HG03060 (cell line): ENCODE measurements at regions not wholly inside any gene's neighbourhood (a gene's known extent, or its start where the extent isn't known, plus 50 kb on each side); places are given as distances from the start of the nearest gene placed in this dataset.

ENCODE experiments used
- ATAC-seq: cut with Tn5 transposase; IDR thresholded peaks from one replicate; pipeline ENCODE4 v1.9.1; 2021; ENCODE audit warnings: low read depth, moderate number of reproducible peaks; ENCODE audit not compliant: unreplicated experiment

- no peak for ATAC-seq
Measured at GRCh38 chr2:164187121-164187520, 434.2 kb downstream of the GRB14 start.

DNA sequence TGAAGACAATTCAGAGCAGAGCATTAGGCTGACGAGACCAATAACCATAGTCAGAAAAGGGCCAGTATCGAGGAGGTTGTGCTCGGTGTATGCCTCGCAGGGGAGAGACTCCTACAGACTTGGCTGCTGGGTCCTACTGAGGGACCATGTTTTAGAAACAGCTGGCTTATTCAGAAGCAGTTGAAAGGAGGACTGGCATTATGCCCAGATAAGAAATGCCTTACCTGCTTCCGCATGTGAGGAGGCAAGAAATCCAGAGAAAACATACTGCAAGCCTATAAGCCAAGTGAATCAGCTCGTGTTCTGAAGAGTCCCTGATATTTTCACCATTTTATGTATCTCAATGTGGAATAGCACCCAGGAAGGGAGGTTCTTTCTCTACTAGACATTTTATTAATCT is 434.7 kb downstream of the GRB14 start:
- ATAC-seq = no peak

DNA sequence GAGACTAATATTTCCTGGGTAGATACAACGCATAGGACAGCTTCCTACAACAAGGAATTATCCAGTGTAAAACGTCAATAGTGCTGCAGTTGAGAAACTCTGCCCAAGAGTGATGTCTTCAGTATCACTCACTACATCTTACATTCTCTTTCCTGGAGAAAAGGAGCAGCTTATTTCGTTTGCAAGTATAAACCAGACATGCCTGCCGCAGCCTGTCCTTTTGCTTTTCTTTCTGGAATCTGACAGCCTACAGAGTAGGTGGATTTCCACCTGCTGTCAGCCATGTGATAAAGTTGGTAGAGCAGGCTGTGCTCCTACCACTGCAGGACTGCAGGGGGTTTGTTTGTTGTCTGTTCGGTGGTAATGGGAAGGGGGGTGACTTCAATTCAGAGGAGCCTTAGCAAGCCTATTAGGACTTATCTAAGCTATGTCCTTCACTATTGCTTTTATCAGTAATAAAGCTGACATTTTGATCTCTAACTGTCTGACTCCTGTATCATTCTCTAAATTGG is 439.1 kb downstream of the GRB14 start:
- ATAC-seq = no peak

DNA sequence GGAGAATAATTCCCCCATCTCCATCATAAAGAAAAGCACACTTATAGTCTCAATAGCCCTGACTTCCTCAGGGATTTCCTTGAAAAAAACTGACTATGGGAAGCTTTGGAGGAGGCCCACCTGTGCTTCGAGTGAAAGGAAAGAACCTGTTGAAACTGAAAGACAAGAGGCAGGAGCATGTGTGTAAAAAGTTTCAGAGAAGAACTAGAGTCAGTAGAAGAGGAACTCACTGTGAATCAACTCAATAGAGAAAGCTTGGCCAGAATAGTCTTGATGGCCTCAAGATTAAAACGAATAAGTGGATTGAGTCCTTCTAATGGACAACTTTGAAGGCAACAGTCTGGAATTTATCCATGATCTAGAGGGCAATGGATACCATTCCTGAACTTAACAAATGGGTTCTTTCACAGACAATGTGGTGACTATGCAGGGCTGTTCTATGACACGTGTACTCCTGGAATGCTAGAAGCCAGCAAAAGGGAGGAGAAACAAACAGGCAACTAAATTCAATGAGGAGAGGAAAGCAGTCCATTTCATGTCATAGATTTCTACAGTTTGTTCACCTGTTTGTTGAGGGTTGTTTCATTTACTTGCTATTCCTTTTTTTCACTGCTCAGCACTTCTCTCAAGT is 442.3 kb downstream of the GRB14 start:
- ATAC-seq = no peak

DNA sequence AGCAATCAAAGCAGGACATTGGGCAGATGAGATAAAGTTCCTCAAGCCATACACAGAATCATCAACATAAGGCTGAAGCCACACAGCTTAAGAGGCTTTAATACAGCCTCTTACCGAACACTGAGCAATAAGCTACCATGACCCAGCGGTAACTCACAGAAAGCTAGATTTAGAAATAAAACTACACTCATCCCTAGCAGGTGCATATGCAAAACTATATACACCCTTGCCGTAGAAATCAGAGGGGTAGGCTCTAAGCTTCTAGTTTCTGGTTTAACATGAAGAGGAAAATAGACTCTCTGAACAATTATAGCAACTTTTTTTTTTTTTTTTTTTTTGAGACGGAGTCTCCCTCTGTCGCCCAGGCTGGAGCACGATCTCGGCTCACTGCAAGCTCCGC is 428.8 kb upstream of the FIGN start:
- ATAC-seq = no peak

DNA sequence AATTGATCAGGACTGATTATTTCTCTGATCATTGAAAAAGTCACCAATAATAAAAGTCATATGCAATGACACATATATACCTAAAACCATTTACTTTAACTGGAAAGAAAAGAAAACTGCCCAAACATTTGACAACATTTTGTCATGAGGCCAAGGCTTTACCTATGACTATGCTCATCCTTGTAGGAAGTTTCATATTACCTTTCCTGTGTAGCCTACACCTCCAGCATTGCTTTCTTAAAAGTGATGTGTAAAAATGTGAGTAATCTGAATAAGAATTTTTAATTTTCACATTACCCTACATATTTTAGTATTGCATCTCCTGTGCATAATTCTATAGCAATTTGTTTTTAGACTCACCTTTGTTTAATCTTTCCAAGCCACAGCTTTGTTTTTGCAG is 419.8 kb upstream of the FIGN start:
- ATAC-seq = no peak

DNA sequence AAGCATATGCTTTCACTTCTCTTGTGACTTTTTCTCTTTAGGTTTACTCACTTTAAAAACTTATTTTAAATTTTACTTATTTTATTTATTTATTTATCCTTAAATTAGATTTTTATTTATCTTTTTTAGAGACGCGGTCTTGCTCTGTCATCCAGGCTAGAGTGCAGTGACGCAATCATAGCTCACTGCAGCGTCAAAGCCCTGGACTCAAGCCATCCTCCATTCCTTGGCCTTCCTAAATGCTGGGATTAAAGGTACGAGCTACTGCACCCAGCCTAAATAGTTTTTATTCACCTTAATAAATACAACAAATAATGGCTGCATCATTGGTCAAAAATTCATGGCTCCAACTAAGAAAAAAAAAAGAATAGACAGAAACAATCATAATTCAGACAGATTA is 415.7 kb upstream of the FIGN start:
- no peak for ATAC-seq

DNA sequence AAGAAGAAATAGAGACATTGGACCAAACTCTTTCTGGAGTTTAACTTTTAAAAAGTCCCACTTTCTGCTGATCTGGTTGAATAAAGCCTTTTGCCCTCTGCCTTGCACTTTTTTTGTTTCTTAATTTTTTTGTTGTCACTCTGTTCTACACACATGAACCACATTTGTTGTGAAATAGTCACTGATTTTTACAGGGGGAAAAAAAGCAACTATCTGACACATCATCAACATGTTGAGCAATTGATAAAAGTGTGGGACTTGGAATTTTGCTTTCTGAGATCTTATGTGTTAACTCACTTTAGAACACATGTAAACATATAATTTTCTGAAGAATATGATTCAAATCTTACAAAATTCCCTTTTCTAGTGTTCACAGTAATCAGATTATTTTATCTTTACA is 414.8 kb upstream of the FIGN start:
- no peak for ATAC-seq

GRCh38 chr2:164146441-164146840 is 410.6 kb upstream of the FIGN start:
- no peak for ATAC-seq

GRCh38 chr2:164145093-164145987 is 409.5 kb upstream of the FIGN start:
- no peak for ATAC-seq

DNA sequence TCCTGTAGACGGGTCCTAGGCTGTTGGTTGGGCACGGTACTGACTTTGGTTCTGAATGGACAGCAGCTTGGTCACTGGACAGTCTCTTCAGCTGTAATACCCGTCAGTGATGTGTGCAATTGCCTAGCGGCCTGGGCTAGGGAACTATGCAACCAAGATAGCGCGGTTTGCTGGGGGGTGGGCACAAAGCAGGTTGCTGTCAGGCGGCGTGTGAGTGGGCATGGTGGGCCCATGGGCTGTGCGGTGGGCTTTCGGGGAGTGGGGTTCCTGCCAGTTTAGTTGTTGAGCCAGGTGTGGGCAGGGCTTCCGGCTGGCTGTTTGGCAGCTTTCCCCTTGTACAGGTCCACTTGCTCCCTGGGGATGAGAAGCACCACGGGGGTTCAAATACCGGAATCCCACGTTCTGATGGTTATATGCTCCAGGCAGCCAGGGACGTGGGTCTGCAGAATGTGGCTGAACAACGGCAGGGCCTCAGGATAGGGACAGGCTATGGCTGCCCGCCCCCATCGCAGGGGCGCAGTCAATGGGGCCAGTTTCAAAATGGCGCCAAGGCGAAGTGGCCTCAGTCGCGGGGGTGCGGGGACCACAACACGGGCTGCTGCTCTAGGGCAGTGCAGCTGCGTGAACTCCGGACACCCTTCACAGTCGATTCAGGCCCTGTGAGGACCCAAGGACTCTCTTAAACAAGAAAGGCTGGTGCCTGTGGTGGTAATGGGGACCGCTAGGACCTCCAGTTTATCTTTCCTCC is 407.5 kb upstream of the FIGN start:
- ATAC-seq = no peak

DNA sequence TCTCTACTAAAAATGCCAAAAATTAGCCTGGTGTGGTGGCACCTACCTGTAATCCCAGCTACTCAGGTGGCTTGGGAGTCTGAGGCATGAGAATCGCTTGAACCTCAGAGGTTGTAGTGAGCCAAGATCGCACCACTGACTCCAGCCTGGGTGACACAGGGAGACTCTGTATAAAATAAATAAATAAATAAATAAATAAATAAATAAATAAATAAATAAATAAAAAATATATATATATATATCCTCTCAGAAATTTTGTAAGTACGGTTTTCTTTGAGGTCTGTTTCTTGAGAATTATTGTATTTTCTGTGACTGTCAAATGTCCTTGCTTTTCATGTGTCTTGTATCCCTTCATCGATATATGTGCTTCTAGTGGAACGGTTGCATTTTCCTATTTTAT is 406.9 kb upstream of the FIGN start:
- ATAC-seq = no peak

DNA sequence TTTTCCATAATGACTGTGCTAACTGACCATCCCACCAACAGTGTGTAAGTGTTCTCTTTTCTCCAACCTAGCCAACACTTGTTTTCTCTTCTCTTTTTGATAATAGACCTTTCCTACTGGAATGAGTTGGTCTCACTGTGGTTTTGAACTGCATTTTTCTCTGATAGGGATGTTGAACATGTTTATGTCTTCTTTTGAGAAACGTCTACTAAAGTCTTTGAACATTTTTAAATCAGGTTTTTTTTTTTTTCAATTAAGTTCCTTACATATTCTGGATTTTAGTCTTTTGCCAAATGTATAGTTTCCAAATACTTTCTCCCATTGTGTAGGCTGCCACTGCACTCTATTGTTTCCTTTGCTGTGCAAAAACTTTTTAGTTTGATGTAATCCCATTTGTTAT is 405.5 kb upstream of the FIGN start:
- no peak for ATAC-seq

DNA sequence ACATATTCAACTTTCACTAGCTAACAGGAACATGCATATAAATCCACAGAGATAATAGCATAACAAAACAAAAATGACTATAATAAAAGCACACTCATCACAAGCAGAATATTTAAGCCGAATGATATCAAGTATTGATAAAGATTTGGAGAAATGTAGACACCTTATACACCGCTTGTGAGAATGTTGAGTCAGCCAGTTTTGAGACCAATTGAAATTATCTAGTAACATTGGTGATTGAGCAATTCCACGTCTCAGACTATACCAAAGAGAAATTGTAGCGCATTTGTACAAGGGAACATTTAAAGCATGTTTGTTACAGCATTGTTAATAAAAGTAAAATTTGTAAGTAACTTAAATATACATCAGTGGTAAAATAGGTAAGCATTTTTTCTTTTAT is 402.9 kb upstream of the FIGN start:
- no peak for ATAC-seq

DNA sequence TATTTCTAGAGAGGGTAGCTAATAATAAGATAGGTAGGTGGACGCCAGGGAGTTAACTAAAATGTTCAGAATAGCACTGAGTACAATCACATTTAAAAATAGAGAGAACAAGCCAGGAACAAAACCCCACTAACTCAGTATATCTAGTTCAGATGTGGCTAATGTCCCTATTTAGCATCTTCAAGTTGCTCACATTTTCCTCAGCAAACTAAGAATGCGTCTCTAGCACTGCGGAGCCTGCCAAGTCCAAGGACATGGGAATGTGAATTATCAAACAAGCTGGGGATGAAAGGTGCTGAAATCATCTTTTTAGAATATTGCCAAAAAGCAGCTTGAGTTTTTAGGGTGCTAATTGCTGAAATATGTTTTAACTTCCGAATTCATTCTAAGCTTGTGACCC is 398.5 kb upstream of the FIGN start:
- no peak for ATAC-seq

GRCh38 chr2:164127971-164128527 is 392.2 kb upstream of the FIGN start:
- ATAC-seq = no peak

GRCh38 chr2:164126960-164127660 is 391.3 kb upstream of the FIGN start:
- ATAC-seq = no peak

- ATAC-seq = no peak
Measured at GRCh38 chr2:164115806-164116205, 380.0 kb upstream of the FIGN start.

GRCh38 chr2:164114937-164115336 is 379.1 kb upstream of the FIGN start:
- ATAC-seq = no peak

DNA sequence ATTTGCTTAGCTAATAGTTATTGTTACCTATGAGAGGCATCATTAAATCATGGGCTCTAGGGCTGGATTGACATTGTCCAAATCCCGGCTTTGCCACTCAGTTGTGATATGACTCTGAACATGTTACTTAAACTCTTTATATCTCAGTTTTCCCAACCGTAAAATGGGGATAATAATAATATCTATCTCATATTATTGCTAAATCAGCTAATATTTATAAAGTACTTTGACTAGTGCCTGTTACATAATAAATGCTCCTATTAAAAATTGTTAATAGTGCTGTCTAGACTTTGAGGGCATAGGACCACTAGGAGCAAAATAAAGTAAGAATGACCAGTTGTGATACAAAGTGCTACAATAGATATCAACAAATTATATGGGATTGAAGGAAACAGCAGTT is 376.3 kb upstream of the FIGN start:
- no peak for ATAC-seq
